ENCODE measurements at regions not wholly inside any gene's neighbourhood (a gene's known extent, or its start where the extent isn't known, plus 50 kb on each side); places are given as distances from the start of the nearest gene placed in this dataset.
"Not testable (repeated sequence)": the region's sequence is repeated elsewhere in the genome, so short reads cannot be mapped to it uniquely, and the experiment has no call there.

GRCh38 chr6:112443179-112444065, 96.3 kb downstream of the RFPL4B start:
- no peak overlapping the region for H3K4me2 ChIP-seq (ENCODE audit: low read length)
- H3K27me3 ChIP-seq (ENCODE audit: insufficient read depth, low read length) = no peaks in the 10 kb centered on the region
- TF ChIP-seq EZH2 (IDR thresholded peaks at IDR 0.05; ENCODE audit: borderline replicate concordance, low read length) = no peak
- TF ChIP-seq CTCF (IDR thresholded peaks at IDR 0.05; ENCODE audit: low read length) = no peak
- H3K9me3 ChIP-seq (ENCODE audit: low read length) = no peaks in the 10 kb centered on the region
- no peaks in the 10 kb centered on the region for H3K9me2 ChIP-seq (ENCODE audit: low read depth, low read length)
- H3K27ac ChIP-seq (ENCODE audit: low read depth, low read length, poor library complexity, severe bottlenecking) = no peak overlapping the region
- H3K36me3 ChIP-seq (ENCODE audit: insufficient read depth, low read length) = no peaks in the 10 kb centered on the region
- H2AFZ ChIP-seq (ENCODE audit: low read length) = no peak overlapping the region
- no peak overlapping the region for H3K4me3 ChIP-seq (ENCODE audit: low read depth, low read length, poor library complexity, severe bottlenecking)
- H3F3A ChIP-seq (ENCODE audit: insufficient read depth, low read length) = no peaks in the 10 kb centered on the region
- H3K9ac ChIP-seq (ENCODE audit: low read length) = no peak overlapping the region
- H3K79me2 ChIP-seq (ENCODE audit: insufficient read depth, low read length) = no peaks in the 10 kb centered on the region
- no peaks in the 10 kb centered on the region for H4K20me1 ChIP-seq (ENCODE audit: insufficient read depth, low read length)
- no peaks in the 10 kb centered on the region for H3K4me1 ChIP-seq (ENCODE audit: insufficient read depth, low read length, severe bottlenecking)

GRCh38 chr6:112448786-112449185, 101.7 kb downstream of the RFPL4B start:
- H3K4me2 ChIP-seq (ENCODE audit: low read length); H3K79me2 ChIP-seq (ENCODE audit: insufficient read depth, low read length); H2AFZ ChIP-seq (ENCODE audit: low read length); H3K36me3 ChIP-seq (ENCODE audit: insufficient read depth, low read length); H3K9me2 ChIP-seq (ENCODE audit: low read depth, low read length); H3F3A ChIP-seq (ENCODE audit: insufficient read depth, low read length); H4K20me1 ChIP-seq (ENCODE audit: insufficient read depth, low read length); H3K9ac ChIP-seq (ENCODE audit: low read length); H3K27me3 ChIP-seq (ENCODE audit: insufficient read depth, low read length); H3K9me3 ChIP-seq (ENCODE audit: low read length); H3K27ac ChIP-seq (ENCODE audit: low read depth, low read length, poor library complexity, severe bottlenecking); H3K4me1 ChIP-seq (ENCODE audit: insufficient read depth, low read length, severe bottlenecking); H3K4me3 ChIP-seq (ENCODE audit: low read depth, low read length, poor library complexity, severe bottlenecking): not testable (repeated sequence)

GRCh38 chr6:112450663-112451062, 103.5 kb downstream of the RFPL4B start:
- Histone ChIP-seq H3K9ac (ENCODE audit: low read length) (no peak overlapping the region), H3K4me3 (ENCODE audit: low read depth, low read length, poor library complexity, severe bottlenecking) (no peak overlapping the region), H3K9me3 (ENCODE audit: low read length) (no peaks in the 10 kb centered on the region), H3K27me3 (ENCODE audit: insufficient read depth, low read length) (no peaks in the 10 kb centered on the region), H4K20me1 (ENCODE audit: insufficient read depth, low read length) (no peaks in the 10 kb centered on the region), H3F3A (ENCODE audit: insufficient read depth, low read length) (no peaks in the 10 kb centered on the region), H3K9me2 (ENCODE audit: low read depth, low read length) (no peaks in the 10 kb centered on the region), H2AFZ (ENCODE audit: low read length) (no peak overlapping the region), H3K4me2 (ENCODE audit: low read length) (no peak overlapping the region), H3K79me2 (ENCODE audit: insufficient read depth, low read length) (no peaks in the 10 kb centered on the region), H3K4me1 (ENCODE audit: insufficient read depth, low read length, severe bottlenecking) (no peaks in the 10 kb centered on the region), H3K36me3 (ENCODE audit: insufficient read depth, low read length) (no peaks in the 10 kb centered on the region), H3K27ac (ENCODE audit: low read depth, low read length, poor library complexity, severe bottlenecking) (no peak overlapping the region)
- TF ChIP-seq CTCF (IDR thresholded peaks at IDR 0.05; ENCODE audit: low read length) (no peak), EZH2 (IDR thresholded peaks at IDR 0.05; ENCODE audit: borderline replicate concordance, low read length) (no peak)

GRCh38 chr6:112457886-112458285, 110.8 kb downstream of the RFPL4B start:
- Histone ChIP-seq H3K4me1 (ENCODE audit: insufficient read depth, low read length, severe bottlenecking) (no peaks in the 10 kb centered on the region), H3K9ac (ENCODE audit: low read length) (no peak overlapping the region), H3K79me2 (ENCODE audit: insufficient read depth, low read length) (no peaks in the 10 kb centered on the region), H3K27me3 (ENCODE audit: insufficient read depth, low read length) (no peaks in the 10 kb centered on the region), H3K36me3 (ENCODE audit: insufficient read depth, low read length) (no peaks in the 10 kb centered on the region), H4K20me1 (ENCODE audit: insufficient read depth, low read length) (no peaks in the 10 kb centered on the region), H3F3A (ENCODE audit: insufficient read depth, low read length) (no peaks in the 10 kb centered on the region), H3K4me3 (ENCODE audit: low read depth, low read length, poor library complexity, severe bottlenecking) (no peak overlapping the region), H3K9me3 (ENCODE audit: low read length) (no peaks in the 10 kb centered on the region), H2AFZ (ENCODE audit: low read length) (no peak overlapping the region), H3K4me2 (ENCODE audit: low read length) (no peak overlapping the region), H3K27ac (ENCODE audit: low read depth, low read length, poor library complexity, severe bottlenecking) (no peak overlapping the region), H3K9me2 (ENCODE audit: low read depth, low read length) (no peaks in the 10 kb centered on the region)
- no peak for TF ChIP-seq EZH2 (IDR thresholded peaks at IDR 0.05; ENCODE audit: borderline replicate concordance, low read length)
- TF ChIP-seq CTCF (IDR thresholded peaks at IDR 0.05; ENCODE audit: low read length) = no peak
